Right cardiac atrium (tissue), 5 donors: ENCODE measurements at regions not wholly inside any gene's neighbourhood (a gene's known extent, or its start where the extent isn't known, plus 50 kb on each side); places are given as distances from the start of the nearest gene placed in this dataset.
"Not testable (repeated sequence)": the region's sequence is repeated elsewhere in the genome, so short reads cannot be mapped to it uniquely, and the experiment has no call there.

Experiments used
- ATAC-seq, 2 donors: fragments of 200-7000 bp; cut with Tn5 transposase; one replicate each; pipeline versions ENCODE4 v1.8.0 to v1.9.1; 2020; ENCODE audit warnings: moderate library complexity in 2 of 2, mild to moderate bottlenecking in 1 of 2
- DNase-seq, 3 donors: peaks; one replicate each; pipeline ENCODE4 v3.0.0-alpha.2; 2020
- H3K27ac ChIP-seq: one replicate; pipeline ENCODE4 v1.5.1; 2013; ENCODE audit warnings: mild to moderate bottlenecking, low read length, control low read depth, moderate library complexity
- H3K27me3 ChIP-seq: one replicate; pipeline ENCODE4 v1.6.1; 2013; ENCODE audit not compliant: control insufficient read depth, insufficient read depth
- H3K4me1 ChIP-seq: one replicate; pipeline ENCODE4 v1.6.1; 2013; ENCODE audit warnings: low read length; ENCODE audit not compliant: control insufficient read depth, insufficient read depth
- H3K4me3 ChIP-seq: one replicate; pipeline ENCODE4 v1.5.1; 2013; ENCODE audit warnings: low read length, control low read depth
- H3K9me3 ChIP-seq: one replicate; pipeline ENCODE4 v1.6.1; 2013; ENCODE audit warnings: low read length; ENCODE audit not compliant: control insufficient read depth
- whole genome bisulfite sequencing: extraction: QIAGEN DNeasy Blood & Tissue Kit; methylation state at CpG from one replicate; pipeline ENCODE4 v1.1.7; 2013; 5-methylcytosine and 5-hydroxymethylcytosine counted together
- intact Hi-C, 4 donors: fragments of 100-400 bp; cut with DNase I; formaldehyde crosslinking; loops; one replicate each; pipeline versions ENCODE4 v1.11.0 to v1.14.0; 2022 to 2023
- donor health status: healthy with polysubstance abuse.
- donor health status: DM: no; HTN: yes; CAD: no.
- donor health status: DM: no; HTN: no; CAD: no.
- donor health status: DM: no; HTN: yes; CAD: no; lungs with severe emphysema.
- donor health status: DM: yes; HTN: yes; CAD: no.

- ATAC-seq, result no peak
- intact Hi-C loops, result no loop called here
- Histone ChIP-seq H3K27ac (no peak overlapping the region), H3K27me3 (peaks cover 2% of the 10 kb centered on the region), H3K4me3 (no peak overlapping the region), H3K4me1 (no peaks in the 10 kb centered on the region), H3K9me3 (no peaks in the 10 kb centered on the region)
- DNase-seq, result no peak
Measured at GRCh38 chr13:91247768-91248167, 99.7 kb upstream of the MIR17HG start.

GRCh38 chr13:91248249-91248648 is 99.2 kb upstream of the MIR17HG start:
- no peak overlapping the region for H3K4me3 ChIP-seq
- intact Hi-C loops, result no loop called here
- H3K9me3 ChIP-seq, result no peaks in the 10 kb centered on the region
- DNase-seq, result no peak
- no peak overlapping the region for H3K27ac ChIP-seq
- H3K27me3 ChIP-seq, result peaks cover 2% of the 10 kb centered on the region
- 59% methylated on average over 4 of the region's 4 CpGs for WGBS
- no peaks in the 10 kb centered on the region for H3K4me1 ChIP-seq
- no peak for ATAC-seq

GRCh38 chr13:91249370-91249769 is 98.1 kb upstream of the MIR17HG start:
- no peak for DNase-seq
- no peak overlapping the region for H3K27ac ChIP-seq
- H3K4me1 ChIP-seq, result no peaks in the 10 kb centered on the region
- intact Hi-C loops, result no loop called here
- ATAC-seq, result no peak
- WGBS, result 63% methylated on average over 2 of the region's 2 CpGs
- no peaks in the 10 kb centered on the region for H3K27me3 ChIP-seq
- no peaks in the 10 kb centered on the region for H3K9me3 ChIP-seq
- H3K4me3 ChIP-seq, result no peak overlapping the region

GRCh38 chr13:91249861-91250260 is 97.6 kb upstream of the MIR17HG start:
- intact Hi-C loops, result no loop called here
- Histone ChIP-seq H3K4me3 (no peak overlapping the region), H3K27ac (no peak overlapping the region), H3K9me3 (no peaks in the 10 kb centered on the region), H3K27me3 (no peaks in the 10 kb centered on the region), H3K4me1 (no peaks in the 10 kb centered on the region)
- DNase-seq (no peak), ATAC-seq (no peak)
- 64% methylated on average over 2 of the region's 2 CpGs for WGBS

- ATAC-seq, result not testable (repeated sequence)
Measured at GRCh38 chr13:91251573-91251972, 95.9 kb upstream of the MIR17HG start.

GRCh38 chr13:91264484-91264883 is 83.0 kb upstream of the MIR17HG start:
- ATAC-seq (no peak), DNase-seq (no peak)
- intact Hi-C loops, result no loop called here
- Histone ChIP-seq H3K4me3 (no peak overlapping the region), H3K27me3 (no peaks in the 10 kb centered on the region), H3K9me3 (no peaks in the 10 kb centered on the region), H3K27ac (no peak overlapping the region), H3K4me1 (no peaks in the 10 kb centered on the region)
- 95% methylated on average over 2 of the region's 2 CpGs for WGBS

More at GRCh38 chr13:91251573-91251972, 95.9 kb upstream of the MIR17HG start:
- H3K9me3 ChIP-seq, DNase-seq, H3K4me3 ChIP-seq, H3K27me3 ChIP-seq, H3K27ac ChIP-seq, intact Hi-C loops, H3K4me1 ChIP-seq: not testable (repeated sequence)
- WGBS, result 86% methylated on average over 4 of the region's 4 CpGs

GRCh38 chr13:91269237-91269636 is 78.2 kb upstream of the MIR17HG start:
- 89% methylated on average over 1 of the region's 1 CpG for WGBS
- DNase-seq (no peak), ATAC-seq (no peak)
- H3K27me3 ChIP-seq, result no peaks in the 10 kb centered on the region
- H3K4me3 ChIP-seq, result no peak overlapping the region
- no peaks in the 10 kb centered on the region for H3K9me3 ChIP-seq
- no peak overlapping the region for H3K27ac ChIP-seq
- intact Hi-C loops, result no loop called here
- no peaks in the 10 kb centered on the region for H3K4me1 ChIP-seq

- 43% methylated on average over 3 of the region's 3 CpGs for WGBS
- Histone ChIP-seq H3K9me3 (no peaks in the 10 kb centered on the region), H3K27me3 (no peaks in the 10 kb centered on the region), H3K4me3 (no peak overlapping the region), H3K4me1 (no peaks in the 10 kb centered on the region), H3K27ac (no peak overlapping the region)
- no peak for DNase-seq
- intact Hi-C loops, result no loop called here
- no peak for ATAC-seq
Measured at GRCh38 chr13:91270031-91270430, 77.5 kb upstream of the MIR17HG start.

- H3K4me3 ChIP-seq, result no peak overlapping the region
- intact Hi-C loops, result no loop called here
- ATAC-seq (no peak), DNase-seq (no peak)
- WGBS, result 92% methylated on average over 9 of the region's 9 CpGs
- no peaks in the 10 kb centered on the region for H3K27me3 ChIP-seq
- no peaks in the 10 kb centered on the region for H3K4me1 ChIP-seq
- no peaks in the 10 kb centered on the region for H3K9me3 ChIP-seq
- no peak overlapping the region for H3K27ac ChIP-seq
Measured at GRCh38 chr13:91272235-91272777, 75.2 kb upstream of the MIR17HG start.

- DNase-seq, result no peak
- Histone ChIP-seq H3K27ac (no peak overlapping the region), H3K9me3 (no peaks in the 10 kb centered on the region), H3K4me1 (no peaks in the 10 kb centered on the region), H3K27me3 (no peaks in the 10 kb centered on the region), H3K4me3 (no peak overlapping the region)
- intact Hi-C loops, result no loop called here
- WGBS, result 70% methylated on average over 3 of the region's 3 CpGs
- ATAC-seq, result no peak
Measured at GRCh38 chr13:91273675-91274074, 73.8 kb upstream of the MIR17HG start.

- H3K4me3 ChIP-seq, result no peak overlapping the region
- no peaks in the 10 kb centered on the region for H3K9me3 ChIP-seq
- no peak overlapping the region for H3K27ac ChIP-seq
- H3K4me1 ChIP-seq, result no peaks in the 10 kb centered on the region
- WGBS, result 83% methylated on average over 5 of the region's 5 CpGs
- no peaks in the 10 kb centered on the region for H3K27me3 ChIP-seq
- ATAC-seq, result no peak
- no peak for DNase-seq
- intact Hi-C loops, result no loop called here
Measured at GRCh38 chr13:91277013-91277676, 70.3 kb upstream of the MIR17HG start.

GRCh38 chr13:91278291-91278690 is 69.2 kb upstream of the MIR17HG start:
- ATAC-seq (no peak), DNase-seq (no peak)
- no peaks in the 10 kb centered on the region for H3K4me1 ChIP-seq
- no peak overlapping the region for H3K4me3 ChIP-seq
- WGBS, result 79% methylated on average over 3 of the region's 3 CpGs
- H3K27ac ChIP-seq, result no peak overlapping the region
- no peaks in the 10 kb centered on the region for H3K9me3 ChIP-seq
- intact Hi-C loops, result no loop called here
- H3K27me3 ChIP-seq, result no peaks in the 10 kb centered on the region
